ENCODE measurements at regions not wholly inside any gene's neighbourhood (a gene's known extent, or its start where the extent isn't known, plus 50 kb on each side); places are given as distances from the start of the nearest gene placed in this dataset.

GRCh38 chr7:20543500-20543899 lies 72.0 kb upstream of the ABCB5 start:
- TF ChIP-seq, protein P1, sequence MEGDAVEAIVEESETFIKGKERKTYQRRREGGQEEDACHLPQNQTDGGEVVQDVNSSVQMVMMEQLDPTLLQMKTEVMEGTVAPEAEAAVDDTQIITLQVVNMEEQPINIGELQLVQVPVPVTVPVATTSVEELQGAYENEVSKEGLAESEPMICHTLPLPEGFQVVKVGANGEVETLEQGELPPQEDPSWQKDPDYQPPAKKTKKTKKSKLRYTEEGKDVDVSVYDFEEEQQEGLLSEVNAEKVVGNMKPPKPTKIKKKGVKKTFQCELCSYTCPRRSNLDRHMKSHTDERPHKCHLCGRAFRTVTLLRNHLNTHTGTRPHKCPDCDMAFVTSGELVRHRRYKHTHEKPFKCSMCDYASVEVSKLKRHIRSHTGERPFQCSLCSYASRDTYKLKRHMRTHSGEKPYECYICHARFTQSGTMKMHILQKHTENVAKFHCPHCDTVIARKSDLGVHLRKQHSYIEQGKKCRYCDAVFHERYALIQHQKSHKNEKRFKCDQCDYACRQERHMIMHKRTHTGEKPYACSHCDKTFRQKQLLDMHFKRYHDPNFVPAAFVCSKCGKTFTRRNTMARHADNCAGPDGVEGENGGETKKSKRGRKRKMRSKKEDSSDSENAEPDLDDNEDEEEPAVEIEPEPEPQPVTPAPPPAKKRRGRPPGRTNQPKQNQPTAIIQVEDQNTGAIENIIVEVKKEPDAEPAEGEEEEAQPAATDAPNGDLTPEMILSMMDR (IDR thresholded peaks at IDR 0.05): no peak
- no peak for TF ChIP-seq POLR2A (IDR thresholded peaks at IDR 0.05)
